ENCODE measurements at regions not wholly inside any gene's neighbourhood (a gene's known extent, or its start where the extent isn't known, plus 50 kb on each side); places are given as distances from the start of the nearest gene placed in this dataset.
"Not testable (repeated sequence)": the region's sequence is repeated elsewhere in the genome, so short reads cannot be mapped to it uniquely, and the experiment has no call there.

DNA sequence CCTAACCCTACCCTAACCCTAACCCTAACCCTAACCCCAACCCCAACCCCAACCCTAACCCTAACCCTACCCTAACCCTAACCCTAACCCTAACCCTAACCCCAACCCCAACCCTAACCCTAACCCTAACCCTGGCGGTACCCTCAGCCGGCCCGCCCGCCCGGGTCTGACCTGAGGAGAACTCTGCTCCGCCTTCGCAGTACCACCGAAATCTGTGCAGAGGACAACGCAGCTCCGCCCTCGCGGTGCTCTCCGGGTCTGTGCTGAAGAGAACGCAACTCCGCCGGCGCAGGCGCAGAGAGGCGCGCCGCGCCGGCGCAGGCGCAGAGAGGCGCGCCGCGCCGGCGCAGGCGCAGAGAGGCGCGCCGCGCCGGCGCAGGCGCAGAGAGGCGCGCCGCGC is 56.1 kb upstream of the IQSEC3 start:
- not testable (repeated sequence) for H3K27me3 ChIP-seq (ENCODE audit: insufficient read depth, poor library complexity, severe bottlenecking)

DNA sequence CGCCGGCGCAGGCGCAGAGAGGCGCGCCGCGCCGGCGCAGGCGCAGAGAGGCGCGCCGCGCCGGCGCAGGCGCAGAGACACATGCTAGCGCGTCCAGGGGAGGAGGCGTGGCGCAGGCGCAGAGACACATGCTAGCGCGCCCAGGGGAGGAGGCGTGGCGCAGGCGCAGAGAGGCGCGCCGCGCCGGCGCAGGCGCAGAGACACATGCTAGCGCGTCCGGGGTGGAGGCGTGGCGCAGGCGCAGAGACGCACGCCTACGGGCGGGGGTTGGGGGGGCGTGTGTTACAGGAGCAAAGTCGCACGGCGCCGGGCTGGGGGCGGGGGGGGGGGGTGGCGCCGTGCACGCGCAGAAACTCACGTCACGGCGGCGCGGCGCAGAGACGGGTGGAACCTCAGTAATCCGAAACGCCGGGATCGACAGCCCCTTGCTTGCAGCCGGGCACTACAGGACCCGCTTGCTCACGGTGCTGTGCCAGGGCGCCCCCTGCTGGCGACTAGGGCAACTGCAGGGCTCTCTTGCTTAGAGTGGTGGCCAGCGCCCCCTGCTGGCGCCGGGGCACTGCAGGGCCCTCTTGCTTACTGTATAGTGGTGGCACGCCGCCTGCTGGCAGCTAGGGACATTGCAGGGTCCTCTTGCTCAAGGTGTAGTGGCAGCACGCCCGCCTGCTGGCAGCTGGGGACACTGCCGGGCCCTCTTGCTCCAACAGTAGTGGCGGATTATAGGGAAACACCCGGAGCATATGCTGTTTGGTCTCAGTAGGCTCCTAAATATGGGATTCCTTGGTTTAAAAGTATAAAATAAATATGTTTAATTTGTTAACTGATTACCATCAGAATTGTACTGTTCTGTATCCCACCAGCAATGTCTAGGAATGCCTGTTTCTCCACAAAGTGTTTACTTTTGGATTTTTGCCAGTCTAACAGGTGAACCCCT is 55.4 kb upstream of the IQSEC3 start:
- not testable (repeated sequence) for H3K4me3 ChIP-seq (replicated peaks; ENCODE audit: insufficient read depth, low read length); H3K27ac ChIP-seq (replicated peaks); DNase-seq (ENCODE audit: low read depth in 1 of 2, low spot score in 1 of 2); H3K27me3 ChIP-seq (ENCODE audit: insufficient read depth, poor library complexity, severe bottlenecking)

More for the DNA sequence above, 56.1 kb upstream of the IQSEC3 start:
- not testable (repeated sequence) for H3K4me3 ChIP-seq (replicated peaks; ENCODE audit: insufficient read depth, low read length); DNase-seq (ENCODE audit: low read depth in 1 of 2, low spot score in 1 of 2); H3K27ac ChIP-seq (replicated peaks)

DNA sequence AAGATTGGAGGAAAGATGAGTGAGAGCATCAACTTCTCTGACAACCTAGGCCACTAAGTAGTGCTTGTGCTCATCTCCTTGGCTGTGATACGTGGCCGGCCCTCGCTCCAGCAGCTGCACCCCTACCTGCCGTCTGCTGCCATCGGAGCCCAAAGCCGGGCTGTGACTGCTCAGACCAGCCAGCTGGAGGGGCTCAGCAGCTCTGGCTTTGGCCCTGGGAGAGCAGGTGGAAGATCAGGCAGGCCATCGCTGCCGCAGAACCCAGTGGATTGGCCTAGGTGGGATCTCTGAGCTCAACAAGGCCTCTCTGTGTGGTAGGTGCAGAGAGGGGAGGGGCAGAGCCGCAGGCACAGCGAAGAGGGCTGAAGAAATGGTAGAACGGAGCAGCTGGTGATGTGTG is 54.3 kb upstream of the IQSEC3 start:
- H3K27ac ChIP-seq (replicated peaks); H3K4me3 ChIP-seq (replicated peaks; ENCODE audit: insufficient read depth, low read length); DNase-seq (ENCODE audit: low read depth in 1 of 2, low spot score in 1 of 2); H3K27me3 ChIP-seq (ENCODE audit: insufficient read depth, poor library complexity, severe bottlenecking): not testable (repeated sequence)

DNA sequence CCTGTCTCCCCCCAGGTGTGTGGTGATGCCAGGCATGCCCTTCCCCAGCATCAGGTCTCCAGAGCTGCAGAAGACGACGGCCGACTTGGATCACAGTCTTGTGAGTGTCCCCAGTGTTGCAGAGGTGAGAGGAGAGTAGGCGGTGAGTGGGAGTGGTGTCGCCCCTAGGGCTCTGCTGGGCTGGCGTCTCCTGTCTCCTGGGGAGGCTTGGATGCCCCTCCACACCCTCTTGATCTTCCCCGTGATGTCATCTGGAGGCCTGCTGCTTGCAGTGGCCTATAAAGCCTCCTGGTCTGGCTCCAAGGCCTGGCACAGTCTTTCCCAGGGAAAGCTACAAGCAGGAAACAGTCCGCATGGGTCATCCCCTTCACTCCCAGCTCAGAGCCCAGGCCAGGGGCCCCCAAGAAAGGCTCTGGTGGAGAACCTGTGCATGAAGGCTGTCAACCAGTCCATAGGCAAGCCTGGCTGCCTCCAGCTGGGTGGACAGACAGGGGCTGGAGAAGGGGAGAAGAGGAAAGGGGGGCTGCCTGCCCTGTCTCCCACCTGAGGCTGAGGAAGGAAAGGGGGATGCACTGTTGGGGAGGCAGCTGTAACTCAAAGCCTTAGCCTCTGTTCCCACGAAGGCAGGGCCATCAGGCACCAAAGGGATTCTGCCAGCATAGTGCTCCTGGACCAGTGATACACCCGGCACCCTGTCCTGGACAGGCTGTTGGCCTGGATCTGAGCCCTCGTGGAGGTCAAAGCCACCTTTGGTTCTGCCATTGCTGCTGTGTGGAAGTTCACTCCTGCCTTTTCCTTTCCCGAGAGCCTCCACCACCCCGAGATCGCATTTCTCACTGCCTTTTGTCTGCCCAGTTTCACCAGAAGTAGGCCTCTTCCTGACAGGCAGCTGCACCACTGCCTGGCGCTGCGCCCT is 53.6 kb upstream of the IQSEC3 start:
- H3K27ac ChIP-seq (replicated peaks); H3K4me3 ChIP-seq (replicated peaks; ENCODE audit: insufficient read depth, low read length); DNase-seq (ENCODE audit: low read depth in 1 of 2, low spot score in 1 of 2): not testable (repeated sequence)

DNA sequence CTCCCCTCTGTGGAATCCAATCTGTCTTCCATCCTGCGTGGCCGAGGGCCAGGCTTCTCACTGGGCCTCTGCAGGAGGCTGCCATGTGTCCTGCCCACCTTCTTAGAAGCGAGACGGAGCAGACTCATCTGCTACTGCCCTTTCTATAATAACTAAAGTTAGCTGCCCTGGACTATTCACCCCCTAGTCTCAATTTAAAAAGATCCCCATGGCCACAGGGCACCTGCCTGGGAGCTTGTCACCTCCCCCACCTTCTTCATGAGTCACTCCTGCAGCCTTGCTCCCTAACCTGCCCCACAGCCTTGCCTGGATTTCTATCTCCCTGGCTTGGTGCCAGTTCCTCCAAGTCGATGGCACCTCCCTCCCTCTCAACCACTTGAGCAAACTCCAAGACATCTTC is 52.7 kb upstream of the IQSEC3 start:
- not testable (repeated sequence) for H3K27me3 ChIP-seq (ENCODE audit: insufficient read depth, poor library complexity, severe bottlenecking); H3K27ac ChIP-seq (replicated peaks); H3K4me3 ChIP-seq (replicated peaks; ENCODE audit: insufficient read depth, low read length); DNase-seq (ENCODE audit: low read depth in 1 of 2, low spot score in 1 of 2)

More for the DNA sequence above, 53.6 kb upstream of the IQSEC3 start:
- H3K27me3 ChIP-seq (ENCODE audit: insufficient read depth, poor library complexity, severe bottlenecking) = not testable (repeated sequence)

DNA sequence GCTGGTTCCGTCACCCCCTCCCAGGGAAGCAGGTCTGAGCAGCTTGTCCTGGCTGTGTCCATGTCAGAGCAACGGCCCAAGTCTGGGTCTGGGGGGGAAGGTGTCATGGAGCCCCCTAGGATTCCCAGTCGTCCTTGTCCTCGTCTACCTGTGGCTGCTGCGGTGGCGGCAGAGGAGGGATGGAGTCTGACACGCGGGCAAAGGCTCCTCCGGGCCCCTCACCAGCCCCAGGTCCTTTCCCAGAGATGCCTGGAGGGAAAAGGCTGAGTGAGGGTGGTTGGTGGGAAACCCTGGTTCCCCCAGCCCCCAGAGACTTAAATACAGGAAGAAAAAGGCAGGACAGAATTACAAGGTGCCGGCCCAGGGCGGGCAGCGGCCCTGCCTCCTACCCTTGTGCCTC is 51.9 kb upstream of the IQSEC3 start:
- not testable (repeated sequence) for DNase-seq (ENCODE audit: low read depth in 1 of 2, low spot score in 1 of 2); H3K4me3 ChIP-seq (replicated peaks; ENCODE audit: insufficient read depth, low read length); H3K27me3 ChIP-seq (ENCODE audit: insufficient read depth, poor library complexity, severe bottlenecking); H3K27ac ChIP-seq (replicated peaks)

DNA sequence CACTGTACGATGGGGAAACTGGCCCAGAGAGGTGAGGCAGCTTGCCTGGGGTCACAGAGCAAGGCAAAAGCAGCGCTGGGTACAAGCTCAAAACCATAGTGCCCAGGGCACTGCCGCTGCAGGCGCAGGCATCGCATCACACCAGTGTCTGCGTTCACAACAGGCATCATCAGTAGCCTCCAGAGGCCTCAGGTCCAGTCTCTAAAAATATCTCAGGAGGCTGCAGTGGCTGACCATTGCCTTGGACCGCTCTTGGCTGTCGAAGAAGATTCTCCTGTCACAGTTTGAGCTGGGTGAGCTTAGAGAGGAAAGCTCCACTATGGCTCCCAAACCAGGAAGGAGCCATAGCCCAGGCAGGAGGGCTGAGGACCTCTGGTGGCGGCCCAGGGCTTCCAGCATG is 51.2 kb upstream of the IQSEC3 start:
- not testable (repeated sequence) for DNase-seq (ENCODE audit: low read depth in 1 of 2, low spot score in 1 of 2); H3K27ac ChIP-seq (replicated peaks); H3K27me3 ChIP-seq (ENCODE audit: insufficient read depth, poor library complexity, severe bottlenecking)
- 0 out of 2 replicates have a peak overlapping the region, but pooled peaks have one; percentile 5 for H3K4me3 ChIP-seq (replicated peaks; ENCODE audit: insufficient read depth, low read length)

DNA sequence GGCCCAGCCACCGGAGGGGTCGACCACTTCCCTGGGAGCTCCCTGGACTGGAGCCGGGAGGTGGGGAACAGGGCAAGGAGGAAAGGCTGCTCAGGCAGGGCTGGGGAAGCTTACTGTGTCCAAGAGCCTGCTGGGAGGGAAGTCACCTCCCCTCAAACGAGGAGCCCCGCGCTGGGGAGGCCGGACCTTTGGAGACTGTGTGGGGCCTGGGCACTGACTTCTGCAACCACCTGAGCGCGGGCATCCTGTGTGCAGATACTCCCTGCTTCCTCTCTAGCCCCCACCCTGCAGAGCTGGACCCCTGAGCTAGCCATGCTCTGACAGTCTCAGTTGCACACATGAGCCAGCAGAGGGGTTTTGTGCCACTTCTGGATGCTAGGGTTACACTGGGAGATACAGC is 50.5 kb upstream of the IQSEC3 start:
- not testable (repeated sequence) for DNase-seq (ENCODE audit: low read depth in 1 of 2, low spot score in 1 of 2); H3K4me3 ChIP-seq (replicated peaks; ENCODE audit: insufficient read depth, low read length); H3K27ac ChIP-seq (replicated peaks); H3K27me3 ChIP-seq (ENCODE audit: insufficient read depth, poor library complexity, severe bottlenecking)

DNA sequence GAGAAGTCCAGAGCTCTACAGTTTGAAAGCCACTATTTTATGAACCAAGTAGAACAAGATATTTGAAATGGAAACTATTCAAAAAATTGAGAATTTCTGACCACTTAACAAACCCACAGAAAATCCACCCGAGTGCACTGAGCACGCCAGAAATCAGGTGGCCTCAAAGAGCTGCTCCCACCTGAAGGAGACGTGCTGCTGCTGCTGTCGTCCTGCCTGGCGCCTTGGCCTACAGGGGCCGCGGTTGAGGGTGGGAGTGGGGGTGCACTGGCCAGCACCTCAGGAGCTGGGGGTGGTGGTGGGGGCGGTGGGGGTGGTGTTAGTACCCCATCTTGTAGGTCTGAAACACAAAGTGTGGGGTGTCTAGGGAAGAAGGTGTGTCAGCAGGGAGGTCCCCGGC is 50.0 kb upstream of the IQSEC3 start:
- not testable (repeated sequence) for H3K4me3 ChIP-seq (replicated peaks; ENCODE audit: insufficient read depth, low read length); H3K27ac ChIP-seq (replicated peaks); DNase-seq (ENCODE audit: low read depth in 1 of 2, low spot score in 1 of 2); H3K27me3 ChIP-seq (ENCODE audit: insufficient read depth, poor library complexity, severe bottlenecking)

Measured in HL-60 (cell line).